ENCODE measurements at regions not wholly inside any gene's neighbourhood (a gene's known extent, or its start where the extent isn't known, plus 50 kb on each side); places are given as distances from the start of the nearest gene placed in this dataset.

GRCh38 chr4:20603671-20604313 is 96.5 kb upstream of the PACRGL start:
- TF ChIP-seq, protein P1, sequence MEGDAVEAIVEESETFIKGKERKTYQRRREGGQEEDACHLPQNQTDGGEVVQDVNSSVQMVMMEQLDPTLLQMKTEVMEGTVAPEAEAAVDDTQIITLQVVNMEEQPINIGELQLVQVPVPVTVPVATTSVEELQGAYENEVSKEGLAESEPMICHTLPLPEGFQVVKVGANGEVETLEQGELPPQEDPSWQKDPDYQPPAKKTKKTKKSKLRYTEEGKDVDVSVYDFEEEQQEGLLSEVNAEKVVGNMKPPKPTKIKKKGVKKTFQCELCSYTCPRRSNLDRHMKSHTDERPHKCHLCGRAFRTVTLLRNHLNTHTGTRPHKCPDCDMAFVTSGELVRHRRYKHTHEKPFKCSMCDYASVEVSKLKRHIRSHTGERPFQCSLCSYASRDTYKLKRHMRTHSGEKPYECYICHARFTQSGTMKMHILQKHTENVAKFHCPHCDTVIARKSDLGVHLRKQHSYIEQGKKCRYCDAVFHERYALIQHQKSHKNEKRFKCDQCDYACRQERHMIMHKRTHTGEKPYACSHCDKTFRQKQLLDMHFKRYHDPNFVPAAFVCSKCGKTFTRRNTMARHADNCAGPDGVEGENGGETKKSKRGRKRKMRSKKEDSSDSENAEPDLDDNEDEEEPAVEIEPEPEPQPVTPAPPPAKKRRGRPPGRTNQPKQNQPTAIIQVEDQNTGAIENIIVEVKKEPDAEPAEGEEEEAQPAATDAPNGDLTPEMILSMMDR (IDR thresholded peaks at IDR 0.05; ENCODE audit: unreplicated experiment): no peak
- H3K4me1 Mint-ChIP-seq: peaks cover 15% of the 10 kb centered on the region
- H3K27me3 Mint-ChIP-seq (ENCODE audit: low read depth): no peaks in the 10 kb centered on the region
- peaks cover 10% of the 10 kb centered on the region for H3K9me3 Mint-ChIP-seq
- no peak overlapping the region for H3K4me3 Mint-ChIP-seq
- H3K27ac Mint-ChIP-seq: no peak overlapping the region
- no peak for DNase-seq (ENCODE audit: low spot score in 2 of 2, unreplicated experiment in 2 of 2)
- peaks cover 31% of the 10 kb centered on the region for H3K36me3 Mint-ChIP-seq

- no peaks in the 10 kb centered on the region for H3K27me3 Mint-ChIP-seq (ENCODE audit: low read depth)
- no peak overlapping the region for H3K4me3 Mint-ChIP-seq
- H3K4me1 Mint-ChIP-seq: peaks cover 9% of the 10 kb centered on the region
- TF ChIP-seq, protein P1 (IDR thresholded peaks at IDR 0.05; ENCODE audit: unreplicated experiment): no peak
- peaks cover 62% of the 10 kb centered on the region for H3K36me3 Mint-ChIP-seq
- DNase-seq (ENCODE audit: low spot score in 2 of 2, unreplicated experiment in 2 of 2): no peak
- H3K27ac Mint-ChIP-seq: no peak overlapping the region
- H3K9me3 Mint-ChIP-seq: no peaks in the 10 kb centered on the region
These were observed 87.9 kb upstream of the PACRGL start for GRCh38 chr4:20612313-20612712.

GRCh38 chr4:20614816-20615215 is 85.4 kb upstream of the PACRGL start:
- Mint-ChIP-seq H3K27ac (no peak overlapping the region), H3K4me3 (no peak overlapping the region), H3K36me3 (peaks cover 55% of the 10 kb centered on the region), H3K9me3 (no peaks in the 10 kb centered on the region), H3K27me3 (ENCODE audit: low read depth) (no peaks in the 10 kb centered on the region), H3K4me1 (peaks cover 25% of the 10 kb centered on the region)
- TF ChIP-seq, protein P1 (IDR thresholded peaks at IDR 0.05; ENCODE audit: unreplicated experiment): no peak
- DNase-seq (ENCODE audit: low spot score in 2 of 2, unreplicated experiment in 2 of 2): no peak

- TF ChIP-seq, protein P1 (IDR thresholded peaks at IDR 0.05; ENCODE audit: unreplicated experiment): no peak
- Mint-ChIP-seq H3K36me3 (peaks cover 51% of the 10 kb centered on the region), H3K27ac (no peak overlapping the region), H3K9me3 (no peaks in the 10 kb centered on the region), H3K27me3 (ENCODE audit: low read depth) (no peaks in the 10 kb centered on the region), H3K4me1 (peaks cover 28% of the 10 kb centered on the region), H3K4me3 (no peak overlapping the region)
- no peak for DNase-seq (ENCODE audit: low spot score in 2 of 2, unreplicated experiment in 2 of 2)
These were observed 84.6 kb upstream of the PACRGL start for GRCh38 chr4:20615486-20616260.

DNA sequence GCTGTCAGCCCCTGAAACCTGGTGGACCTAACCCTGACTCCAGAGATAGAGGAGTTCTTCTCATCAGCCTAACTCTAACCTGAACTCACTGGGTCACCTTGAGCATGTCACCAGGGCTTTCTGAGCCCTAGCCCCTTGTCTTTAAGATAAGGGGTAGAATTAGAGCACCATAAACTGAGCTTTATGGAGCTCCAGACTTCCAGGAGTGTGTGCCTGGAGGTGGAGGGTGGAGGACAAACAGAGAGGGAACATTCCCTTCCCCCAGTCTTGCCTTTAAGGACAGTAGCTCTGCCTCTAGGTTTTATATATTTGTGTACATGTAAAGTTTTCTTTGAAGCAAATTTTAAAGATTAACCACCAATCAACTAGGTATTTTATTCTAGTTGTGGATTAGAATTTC is 83.9 kb upstream of the PACRGL start:
- no peaks in the 10 kb centered on the region for H3K27me3 Mint-ChIP-seq (ENCODE audit: low read depth)
- H3K9me3 Mint-ChIP-seq: no peaks in the 10 kb centered on the region
- no peak for DNase-seq (ENCODE audit: low spot score in 2 of 2, unreplicated experiment in 2 of 2)
- TF ChIP-seq, protein P1 (IDR thresholded peaks at IDR 0.05; ENCODE audit: unreplicated experiment): no peak
- H3K4me1 Mint-ChIP-seq: peaks cover 30% of the 10 kb centered on the region
- peaks cover 46% of the 10 kb centered on the region for H3K36me3 Mint-ChIP-seq
- no peak overlapping the region for H3K4me3 Mint-ChIP-seq
- H3K27ac Mint-ChIP-seq: no peak overlapping the region
